ENCODE measurements at regions not wholly inside any gene's neighbourhood (a gene's known extent, or its start where the extent isn't known, plus 50 kb on each side); places are given as distances from the start of the nearest gene placed in this dataset.

GRCh38 chr10:118967160-118967559, 62.4 kb upstream of the NANOS1 start:
- Mint-ChIP-seq H3K9me3 (ENCODE audit: low read depth) (no peaks in the 10 kb centered on the region), H3K4me3 (ENCODE audit: low read depth) (no peak overlapping the region), H3K4me1 (ENCODE audit: low read depth) (peaks cover 9% of the 10 kb centered on the region), H3K36me3 (ENCODE audit: insufficient read depth) (no peaks in the 10 kb centered on the region), H3K27me3 (peaks cover 5% of the 10 kb centered on the region), H3K27ac (no peak overlapping the region)
- TF ChIP-seq CTCF (IDR thresholded peaks at IDR 0.05; ENCODE audit: unreplicated experiment), result no peak
- DNase-seq (ENCODE audit: low spot score, unreplicated experiment), result no peak

- TF ChIP-seq CTCF (IDR thresholded peaks at IDR 0.05; ENCODE audit: unreplicated experiment), result no peak
- H3K27me3 Mint-ChIP-seq, result peaks cover 5% of the 10 kb centered on the region
- no peak overlapping the region for H3K4me3 Mint-ChIP-seq (ENCODE audit: low read depth)
- H3K4me1 Mint-ChIP-seq (ENCODE audit: low read depth), result peaks cover 9% of the 10 kb centered on the region
- H3K27ac Mint-ChIP-seq, result peak overlapping the region; percentile 79
- no peaks in the 10 kb centered on the region for H3K36me3 Mint-ChIP-seq (ENCODE audit: insufficient read depth)
- no peak for DNase-seq (ENCODE audit: low spot score, unreplicated experiment)
- peaks cover 2% of the 10 kb centered on the region for H3K9me3 Mint-ChIP-seq (ENCODE audit: low read depth)
Measured at GRCh38 chr10:118968060-118968459, 61.5 kb upstream of the NANOS1 start.

- TF ChIP-seq CTCF (IDR thresholded peaks at IDR 0.05; ENCODE audit: unreplicated experiment), result no peak
- no peak overlapping the region for H3K4me3 Mint-ChIP-seq (ENCODE audit: low read depth)
- H3K9me3 Mint-ChIP-seq (ENCODE audit: low read depth), result peaks cover 6% of the 10 kb centered on the region
- H3K36me3 Mint-ChIP-seq (ENCODE audit: insufficient read depth), result peaks cover under 1% of the 10 kb centered on the region
- peaks cover 9% of the 10 kb centered on the region for H3K4me1 Mint-ChIP-seq (ENCODE audit: low read depth)
- DNase-seq (ENCODE audit: low spot score, unreplicated experiment), result no peak
- peaks cover 5% of the 10 kb centered on the region for H3K27me3 Mint-ChIP-seq
- H3K27ac Mint-ChIP-seq, result peak overlapping the region; percentile 79
Measured at GRCh38 chr10:118968482-118968881, 61.0 kb upstream of the NANOS1 start.

- no peak for TF ChIP-seq CTCF (IDR thresholded peaks at IDR 0.05; ENCODE audit: unreplicated experiment)
- peak overlapping the region; percentile 62 for H3K27ac Mint-ChIP-seq
- peaks cover 8% of the 10 kb centered on the region for H3K9me3 Mint-ChIP-seq (ENCODE audit: low read depth)
- no peak for DNase-seq (ENCODE audit: low spot score, unreplicated experiment)
- no peak overlapping the region for H3K4me3 Mint-ChIP-seq (ENCODE audit: low read depth)
- H3K4me1 Mint-ChIP-seq (ENCODE audit: low read depth), result peaks cover 9% of the 10 kb centered on the region
- H3K36me3 Mint-ChIP-seq (ENCODE audit: insufficient read depth), result peaks cover 1% of the 10 kb centered on the region
- peaks cover 5% of the 10 kb centered on the region for H3K27me3 Mint-ChIP-seq
Measured at GRCh38 chr10:118969014-118969413, 60.5 kb upstream of the NANOS1 start.

- Mint-ChIP-seq H3K27me3 (peaks cover 5% of the 10 kb centered on the region), H3K4me1 (ENCODE audit: low read depth) (peaks cover 5% of the 10 kb centered on the region), H3K9me3 (ENCODE audit: low read depth) (peaks cover 13% of the 10 kb centered on the region), H3K27ac (no peak overlapping the region), H3K36me3 (ENCODE audit: insufficient read depth) (peaks cover 1% of the 10 kb centered on the region), H3K4me3 (ENCODE audit: low read depth) (no peak overlapping the region)
- TF ChIP-seq CTCF (IDR thresholded peaks at IDR 0.05; ENCODE audit: unreplicated experiment), result no peak
- no peak for DNase-seq (ENCODE audit: low spot score, unreplicated experiment)
Measured at GRCh38 chr10:118970770-118971169, 58.7 kb upstream of the NANOS1 start.

Data from progenitor cell of endocrine pancreas (in vitro differentiated cells).